ENCODE measurements at regions not wholly inside any gene's neighbourhood (a gene's known extent, or its start where the extent isn't known, plus 50 kb on each side); places are given as distances from the start of the nearest gene placed in this dataset.
"Not testable (repeated sequence)": the region's sequence is repeated elsewhere in the genome, so short reads cannot be mapped to it uniquely, and the experiment has no call there.

- H3K36me3 ChIP-seq (ENCODE audit: control insufficient read depth, insufficient read depth, low read length); POLR2A ChIA-PET; H3K4me3 Mint-ChIP-seq (ENCODE audit: unreplicated experiment); H3K4me1 ChIP-seq; H3K4me3 ChIP-seq (ENCODE audit: low read depth, low read length); H3K9me3 Mint-ChIP-seq (ENCODE audit: unreplicated experiment); H3K27ac Mint-ChIP-seq (ENCODE audit: unreplicated experiment); BruUV-seq (replicated peaks); H3K27me3 ChIP-seq (replicated peaks; ENCODE audit: control insufficient read depth, insufficient read depth, low read length); CTCF ChIA-PET; H3K36me3 Mint-ChIP-seq (ENCODE audit: insufficient read depth, unreplicated experiment); H3K9me3 ChIP-seq; H3K4me1 Mint-ChIP-seq (ENCODE audit: low read depth, unreplicated experiment); intact Hi-C loops (cut with micrococcal nuclease; ENCODE audit: unreplicated experiment); DNase-seq; H3K27me3 Mint-ChIP-seq (ENCODE audit: insufficient read depth, unreplicated experiment): not testable (repeated sequence)
Observed at GRCh38 chr2:87420954-87421353, 326.9 kb upstream of the PLGLB2 start.

- H3K4me1 ChIP-seq; CTCF ChIA-PET; H3K27ac Mint-ChIP-seq (ENCODE audit: unreplicated experiment): not testable (repeated sequence)
Observed at GRCh38 chr2:87423796-87424762, 323.8 kb upstream of the PLGLB2 start.

DNA sequence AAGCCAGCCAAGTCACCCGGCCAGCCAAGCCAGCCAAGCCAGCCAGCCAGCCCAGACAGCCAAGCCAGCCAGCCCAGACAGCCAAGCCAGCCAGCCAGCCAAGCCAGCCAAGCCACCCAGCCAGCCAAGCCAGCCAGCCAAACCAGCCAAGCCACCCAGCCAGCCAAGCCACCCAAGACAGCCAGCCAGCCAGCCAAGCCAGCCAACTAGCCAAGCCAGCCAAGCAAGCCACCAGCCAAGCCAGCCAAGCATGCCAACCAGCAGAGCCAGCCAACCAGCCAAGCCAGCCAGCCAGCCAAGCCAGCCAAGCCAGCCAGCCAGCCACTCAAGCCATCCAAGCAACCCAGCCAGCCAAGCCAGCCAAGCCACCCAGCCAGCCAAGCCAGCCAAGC lies 323.1 kb upstream of the PLGLB2 start:
- H3K27me3 Mint-ChIP-seq (ENCODE audit: insufficient read depth, unreplicated experiment); H3K9me3 Mint-ChIP-seq (ENCODE audit: unreplicated experiment); H3K4me3 Mint-ChIP-seq (ENCODE audit: unreplicated experiment); intact Hi-C loops (cut with micrococcal nuclease; ENCODE audit: unreplicated experiment); H3K27ac Mint-ChIP-seq (ENCODE audit: unreplicated experiment); CTCF ChIA-PET; H3K4me1 ChIP-seq; DNase-seq; BruUV-seq (replicated peaks); H3K9me3 ChIP-seq; POLR2A ChIA-PET; H3K27me3 ChIP-seq (replicated peaks; ENCODE audit: control insufficient read depth, insufficient read depth, low read length); H3K4me1 Mint-ChIP-seq (ENCODE audit: low read depth, unreplicated experiment); H3K4me3 ChIP-seq (ENCODE audit: low read depth, low read length); H3K36me3 Mint-ChIP-seq (ENCODE audit: insufficient read depth, unreplicated experiment); H3K36me3 ChIP-seq (ENCODE audit: control insufficient read depth, insufficient read depth, low read length): not testable (repeated sequence)

More at GRCh38 chr2:87423796-87424762, 323.8 kb upstream of the PLGLB2 start:
- H3K9me3 ChIP-seq; BruUV-seq (replicated peaks); intact Hi-C loops (cut with micrococcal nuclease; ENCODE audit: unreplicated experiment); H3K4me3 Mint-ChIP-seq (ENCODE audit: unreplicated experiment); H3K27me3 Mint-ChIP-seq (ENCODE audit: insufficient read depth, unreplicated experiment); POLR2A ChIA-PET; H3K4me1 Mint-ChIP-seq (ENCODE audit: low read depth, unreplicated experiment); H3K4me3 ChIP-seq (ENCODE audit: low read depth, low read length); H3K36me3 ChIP-seq (ENCODE audit: control insufficient read depth, insufficient read depth, low read length); DNase-seq; H3K9me3 Mint-ChIP-seq (ENCODE audit: unreplicated experiment); H3K27me3 ChIP-seq (replicated peaks; ENCODE audit: control insufficient read depth, insufficient read depth, low read length); H3K36me3 Mint-ChIP-seq (ENCODE audit: insufficient read depth, unreplicated experiment): not testable (repeated sequence)

DNA sequence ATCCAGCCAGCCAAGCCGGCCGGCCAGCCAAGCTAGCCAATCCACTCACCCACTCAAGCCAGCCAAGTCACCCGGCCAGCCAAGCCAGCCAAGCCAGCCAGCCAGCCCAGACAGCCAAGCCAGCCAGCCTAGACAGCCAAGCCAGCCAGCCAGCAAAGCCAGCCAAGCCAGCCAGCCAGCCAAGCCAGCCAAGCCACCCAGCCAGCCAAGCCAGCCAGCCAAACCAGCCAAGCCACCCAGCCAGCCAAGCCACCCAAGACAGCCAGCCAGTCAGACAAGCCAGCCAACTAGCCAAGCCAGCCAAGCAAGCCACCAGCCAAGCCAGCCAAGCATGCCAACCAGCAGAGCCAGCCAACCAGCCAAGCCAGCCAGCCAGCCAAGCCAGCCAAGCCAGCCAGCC lies 322.7 kb upstream of the PLGLB2 start:
- H3K27me3 Mint-ChIP-seq (ENCODE audit: insufficient read depth, unreplicated experiment); H3K27ac Mint-ChIP-seq (ENCODE audit: unreplicated experiment); H3K4me3 ChIP-seq (ENCODE audit: low read depth, low read length); intact Hi-C loops (cut with micrococcal nuclease; ENCODE audit: unreplicated experiment); H3K4me1 Mint-ChIP-seq (ENCODE audit: low read depth, unreplicated experiment); BruUV-seq (replicated peaks); CTCF ChIA-PET; DNase-seq; H3K27me3 ChIP-seq (replicated peaks; ENCODE audit: control insufficient read depth, insufficient read depth, low read length); H3K9me3 ChIP-seq; H3K36me3 ChIP-seq (ENCODE audit: control insufficient read depth, insufficient read depth, low read length); H3K36me3 Mint-ChIP-seq (ENCODE audit: insufficient read depth, unreplicated experiment); H3K4me3 Mint-ChIP-seq (ENCODE audit: unreplicated experiment); POLR2A ChIA-PET; H3K4me1 ChIP-seq; H3K9me3 Mint-ChIP-seq (ENCODE audit: unreplicated experiment): not testable (repeated sequence)

GRCh38 chr2:87425717-87426116 lies 322.2 kb upstream of the PLGLB2 start:
- intact Hi-C loops (cut with micrococcal nuclease; ENCODE audit: unreplicated experiment); CTCF ChIA-PET; BruUV-seq (replicated peaks); H3K27ac Mint-ChIP-seq (ENCODE audit: unreplicated experiment); DNase-seq; H3K9me3 Mint-ChIP-seq (ENCODE audit: unreplicated experiment); H3K4me3 Mint-ChIP-seq (ENCODE audit: unreplicated experiment); POLR2A ChIA-PET; H3K4me1 Mint-ChIP-seq (ENCODE audit: low read depth, unreplicated experiment); H3K4me1 ChIP-seq; H3K36me3 Mint-ChIP-seq (ENCODE audit: insufficient read depth, unreplicated experiment); H3K27me3 ChIP-seq (replicated peaks; ENCODE audit: control insufficient read depth, insufficient read depth, low read length); H3K4me3 ChIP-seq (ENCODE audit: low read depth, low read length); H3K36me3 ChIP-seq (ENCODE audit: control insufficient read depth, insufficient read depth, low read length); H3K27me3 Mint-ChIP-seq (ENCODE audit: insufficient read depth, unreplicated experiment); H3K9me3 ChIP-seq: not testable (repeated sequence)

DNA sequence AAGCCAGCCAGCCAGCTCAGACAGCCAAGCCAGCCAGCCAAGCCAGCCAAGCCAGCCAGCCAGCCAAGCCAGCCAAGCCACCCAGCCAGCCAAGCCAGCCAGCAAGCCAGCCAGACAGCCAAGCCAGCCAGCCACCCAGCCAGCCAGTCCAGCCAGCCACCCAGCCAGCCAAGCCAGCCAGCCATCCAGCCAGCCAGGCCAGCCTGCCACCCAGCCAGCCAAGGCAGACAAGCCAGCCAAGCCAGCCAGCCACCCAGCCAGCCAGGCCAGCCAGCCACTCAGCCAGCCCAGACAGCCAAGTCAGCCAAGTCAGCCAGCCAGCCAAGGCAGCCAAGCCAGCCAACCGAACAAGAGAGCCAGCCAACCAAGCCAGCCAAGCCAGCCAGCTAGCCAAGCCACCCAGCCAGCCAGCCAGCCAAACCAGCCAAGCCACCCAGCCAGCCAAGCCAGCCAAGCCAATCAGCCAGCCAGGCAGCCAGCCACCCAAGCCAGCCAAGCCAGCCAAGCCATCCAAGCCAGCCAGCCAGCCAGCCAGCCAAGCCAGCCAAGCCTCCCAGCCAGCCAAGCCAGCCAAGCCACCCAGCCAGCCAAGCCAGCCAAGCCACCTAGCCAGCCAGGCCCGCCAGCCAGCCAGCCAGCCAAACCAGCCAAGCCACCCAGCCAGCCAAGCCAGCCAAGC lies 319.3 kb upstream of the PLGLB2 start:
- intact Hi-C loops (cut with micrococcal nuclease; ENCODE audit: unreplicated experiment); H3K4me3 Mint-ChIP-seq (ENCODE audit: unreplicated experiment); H3K4me1 Mint-ChIP-seq (ENCODE audit: low read depth, unreplicated experiment); H3K27ac Mint-ChIP-seq (ENCODE audit: unreplicated experiment); DNase-seq; H3K36me3 Mint-ChIP-seq (ENCODE audit: insufficient read depth, unreplicated experiment); H3K36me3 ChIP-seq (ENCODE audit: control insufficient read depth, insufficient read depth, low read length); BruUV-seq (replicated peaks); H3K4me1 ChIP-seq; POLR2A ChIA-PET; H3K9me3 Mint-ChIP-seq (ENCODE audit: unreplicated experiment); H3K4me3 ChIP-seq (ENCODE audit: low read depth, low read length); H3K9me3 ChIP-seq; CTCF ChIA-PET; H3K27me3 ChIP-seq (replicated peaks; ENCODE audit: control insufficient read depth, insufficient read depth, low read length); H3K27me3 Mint-ChIP-seq (ENCODE audit: insufficient read depth, unreplicated experiment): not testable (repeated sequence)
